Hematopoietic multipotent progenitor cell treated with erythropoietin and hydrocortisone succinate and interleukin-3 and kit ligand, for 15 days (in vitro differentiated cells): ENCODE measurements at regions not wholly inside any gene's neighbourhood (a gene's known extent, or its start where the extent isn't known, plus 50 kb on each side); places are given as distances from the start of the nearest gene placed in this dataset.
"Not testable (repeated sequence)": the region's sequence is repeated elsewhere in the genome, so short reads cannot be mapped to it uniquely, and the experiment has no call there.

ENCODE experiments used
- DNase-seq: peaks from one replicate; pipeline ENCODE4 v3.0.0-alpha.2; 2015; ENCODE audit warnings: low spot score

- no peak for DNase-seq
These were observed 310.2 kb downstream of the SLITRK5 start for GRCh38 chr13:87981416-87981815.

- DNase-seq: no peak
These were observed 311.2 kb downstream of the SLITRK5 start for GRCh38 chr13:87982400-87982799.

GRCh38 chr13:87986639-87987250 is 315.6 kb downstream of the SLITRK5 start:
- DNase-seq: no peak

GRCh38 chr13:87998081-87998480 is 326.9 kb downstream of the SLITRK5 start:
- DNase-seq: no peak

- no peak for DNase-seq
These were observed 328.1 kb downstream of the SLITRK5 start for GRCh38 chr13:87999240-87999700.

GRCh38 chr13:87999788-88000187 is 328.6 kb downstream of the SLITRK5 start:
- no peak for DNase-seq

GRCh38 chr13:88000239-88000638 is 329.1 kb downstream of the SLITRK5 start:
- DNase-seq: no peak

GRCh38 chr13:88000787-88001186 is 329.6 kb downstream of the SLITRK5 start:
- DNase-seq: no peak

- no peak for DNase-seq
These were observed 334.0 kb downstream of the SLITRK5 start for GRCh38 chr13:88005188-88005587.

GRCh38 chr13:88014527-88014926 is 343.4 kb downstream of the SLITRK5 start:
- DNase-seq: no peak

GRCh38 chr13:88022431-88023208 is 351.4 kb downstream of the SLITRK5 start:
- DNase-seq: no peak

GRCh38 chr13:88026241-88026640 is 355.1 kb downstream of the SLITRK5 start:
- DNase-seq: no peak

- no peak for DNase-seq
These were observed 360.9 kb downstream of the SLITRK5 start for GRCh38 chr13:88031980-88032559.

- not testable (repeated sequence) for DNase-seq
These were observed 365.0 kb downstream of the SLITRK5 start for GRCh38 chr13:88036205-88036604.

- no peak for DNase-seq
These were observed 371.3 kb downstream of the SLITRK5 start for GRCh38 chr13:88042489-88042888.

- DNase-seq: no peak
These were observed 380.7 kb downstream of the SLITRK5 start for GRCh38 chr13:88051746-88052482.

- no peak for DNase-seq
These were observed 392.6 kb downstream of the SLITRK5 start for GRCh38 chr13:88063741-88064140.

GRCh38 chr13:88066847-88067246 is 395.7 kb downstream of the SLITRK5 start:
- DNase-seq: no peak

GRCh38 chr13:88068316-88068715 is 397.1 kb downstream of the SLITRK5 start:
- DNase-seq: no peak

GRCh38 chr13:88068975-88069374 is 397.8 kb downstream of the SLITRK5 start:
- DNase-seq: no peak

GRCh38 chr13:88071371-88071770 is 400.2 kb downstream of the SLITRK5 start:
- DNase-seq: no peak

GRCh38 chr13:88074794-88075510 is 403.8 kb downstream of the SLITRK5 start:
- DNase-seq: no peak
